ENCODE measurements at regions not wholly inside any gene's neighbourhood (a gene's known extent, or its start where the extent isn't known, plus 50 kb on each side); places are given as distances from the start of the nearest gene placed in this dataset.
"Not testable (repeated sequence)": the region's sequence is repeated elsewhere in the genome, so short reads cannot be mapped to it uniquely, and the experiment has no call there.

- peaks cover 7% of the 10 kb centered on the region for H3K9me3 ChIP-seq
- DNase-seq (no peak), ATAC-seq (no peak)
- H3K36me3 ChIP-seq (ENCODE audit: low read depth), result no peaks in the 10 kb centered on the region
- H3K4me3 ChIP-seq, result no peak overlapping the region
- intact Hi-C loops (cut with DNase I, micrococcal nuclease), result no loop called here
- TF ChIP-seq, protein P1, sequence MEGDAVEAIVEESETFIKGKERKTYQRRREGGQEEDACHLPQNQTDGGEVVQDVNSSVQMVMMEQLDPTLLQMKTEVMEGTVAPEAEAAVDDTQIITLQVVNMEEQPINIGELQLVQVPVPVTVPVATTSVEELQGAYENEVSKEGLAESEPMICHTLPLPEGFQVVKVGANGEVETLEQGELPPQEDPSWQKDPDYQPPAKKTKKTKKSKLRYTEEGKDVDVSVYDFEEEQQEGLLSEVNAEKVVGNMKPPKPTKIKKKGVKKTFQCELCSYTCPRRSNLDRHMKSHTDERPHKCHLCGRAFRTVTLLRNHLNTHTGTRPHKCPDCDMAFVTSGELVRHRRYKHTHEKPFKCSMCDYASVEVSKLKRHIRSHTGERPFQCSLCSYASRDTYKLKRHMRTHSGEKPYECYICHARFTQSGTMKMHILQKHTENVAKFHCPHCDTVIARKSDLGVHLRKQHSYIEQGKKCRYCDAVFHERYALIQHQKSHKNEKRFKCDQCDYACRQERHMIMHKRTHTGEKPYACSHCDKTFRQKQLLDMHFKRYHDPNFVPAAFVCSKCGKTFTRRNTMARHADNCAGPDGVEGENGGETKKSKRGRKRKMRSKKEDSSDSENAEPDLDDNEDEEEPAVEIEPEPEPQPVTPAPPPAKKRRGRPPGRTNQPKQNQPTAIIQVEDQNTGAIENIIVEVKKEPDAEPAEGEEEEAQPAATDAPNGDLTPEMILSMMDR (IDR thresholded peaks at IDR 0.05), result no peak
- H3K4me1 ChIP-seq (ENCODE audit: low read depth), result no peaks in the 10 kb centered on the region
These were observed 171.5 kb downstream of the AKR1D1 start for GRCh38 chr7:138247568-138248333.

DNA sequence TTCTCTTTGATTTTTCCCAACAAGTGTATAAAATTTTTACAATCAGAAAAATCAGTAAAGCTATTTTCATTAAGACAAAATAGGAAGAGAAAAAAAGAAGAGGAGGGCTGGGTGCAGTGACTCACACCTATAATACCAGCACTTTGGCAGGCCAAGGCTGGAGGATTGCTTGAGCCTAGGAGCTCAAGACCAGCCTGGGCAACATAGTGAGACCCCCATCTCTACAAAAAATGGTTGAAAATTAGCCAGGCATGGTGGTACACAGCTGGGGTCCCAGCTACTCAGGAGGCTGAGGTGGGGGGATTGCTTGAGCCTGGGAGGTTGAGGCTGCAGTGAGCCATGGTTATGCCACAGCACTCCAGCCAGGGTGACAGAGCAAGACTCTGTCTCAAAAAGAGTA is 172.3 kb downstream of the AKR1D1 start:
- H3K9me3 ChIP-seq, result peaks cover 7% of the 10 kb centered on the region
- ATAC-seq, result no peak
- no peaks in the 10 kb centered on the region for H3K36me3 ChIP-seq (ENCODE audit: low read depth)
- no peak for DNase-seq
- TF ChIP-seq, protein P1 (IDR thresholded peaks at IDR 0.05), result no peak
- H3K4me1 ChIP-seq (ENCODE audit: low read depth), result no peaks in the 10 kb centered on the region
- intact Hi-C loops (cut with DNase I, micrococcal nuclease), result no loop called here
- no peak overlapping the region for H3K4me3 ChIP-seq

DNA sequence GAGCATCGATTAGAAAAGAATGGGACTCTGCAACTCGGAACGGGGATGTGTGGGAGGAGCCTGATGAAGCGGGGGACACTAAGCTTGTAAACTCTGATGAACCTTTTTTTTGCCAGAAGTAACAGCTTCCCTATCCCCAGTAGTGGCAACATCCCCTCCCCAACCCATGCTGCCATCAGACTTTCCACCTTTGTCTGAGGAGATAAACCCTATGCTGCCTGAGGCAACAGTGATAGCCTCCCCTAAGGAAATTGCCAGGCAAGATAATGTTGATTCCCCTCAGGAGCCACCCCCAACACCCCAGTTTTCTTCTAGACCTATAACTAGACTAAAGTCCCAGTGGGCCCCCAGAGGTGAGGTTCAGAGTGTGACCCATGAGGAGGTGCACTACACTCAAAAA is 173.7 kb downstream of the AKR1D1 start:
- no peak for DNase-seq
- Histone ChIP-seq H3K36me3 (ENCODE audit: low read depth) (no peaks in the 10 kb centered on the region), H3K4me1 (ENCODE audit: low read depth) (no peaks in the 10 kb centered on the region), H3K4me3 (no peak overlapping the region), H3K9me3 (peaks cover 7% of the 10 kb centered on the region)
- no peak for ATAC-seq
- intact Hi-C loops (cut with DNase I, micrococcal nuclease), result no loop called here
- TF ChIP-seq, protein P1 (IDR thresholded peaks at IDR 0.05), result no peak

DNA sequence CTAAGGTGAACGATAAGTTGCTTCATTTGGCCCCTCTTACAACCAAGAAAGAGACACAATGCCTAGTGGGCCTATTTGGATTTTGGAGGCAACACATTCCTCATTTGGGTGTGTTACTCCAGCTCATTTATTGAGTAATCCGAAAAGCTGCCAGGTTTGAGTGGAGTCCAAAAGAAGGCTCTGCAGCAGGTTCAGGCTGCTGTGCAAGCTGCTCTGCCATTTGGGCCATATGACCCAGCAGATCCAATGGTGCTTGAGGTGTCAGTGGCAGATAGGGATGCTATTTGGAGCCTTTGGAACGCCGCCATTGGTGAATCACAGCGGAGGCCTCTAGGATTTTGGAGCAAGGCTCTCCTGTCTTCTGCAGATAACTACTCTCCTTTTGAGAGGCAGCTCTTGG is 176.4 kb downstream of the AKR1D1 start:
- H3K4me1 ChIP-seq (ENCODE audit: low read depth); intact Hi-C loops (cut with DNase I, micrococcal nuclease); DNase-seq; H3K4me3 ChIP-seq; ATAC-seq; H3K36me3 ChIP-seq (ENCODE audit: low read depth); H3K9me3 ChIP-seq: not testable (repeated sequence)

GRCh38 chr7:138254444-138254843 is 178.2 kb downstream of the AKR1D1 start:
- no peaks in the 10 kb centered on the region for H3K9me3 ChIP-seq
- intact Hi-C loops (cut with DNase I, micrococcal nuclease), result no loop called here
- TF ChIP-seq, protein P1 (IDR thresholded peaks at IDR 0.05), result no peak
- no peaks in the 10 kb centered on the region for H3K4me1 ChIP-seq (ENCODE audit: low read depth)
- H3K4me3 ChIP-seq, result no peak overlapping the region
- no peak for DNase-seq
- ATAC-seq, result no peak
- H3K36me3 ChIP-seq (ENCODE audit: low read depth), result no peaks in the 10 kb centered on the region

- TF ChIP-seq, protein P1 (IDR thresholded peaks at IDR 0.05), result no peak
- no peaks in the 10 kb centered on the region for H3K9me3 ChIP-seq
- no peaks in the 10 kb centered on the region for H3K36me3 ChIP-seq (ENCODE audit: low read depth)
- intact Hi-C loops (cut with DNase I, micrococcal nuclease), result no loop called here
- DNase-seq, result peak in 1 of 3 donors; percentile 4
- peak; percentile 39 for ATAC-seq
- H3K4me3 ChIP-seq, result no peak overlapping the region
- no peaks in the 10 kb centered on the region for H3K4me1 ChIP-seq (ENCODE audit: low read depth)
These were observed 181.4 kb downstream of the AKR1D1 start for GRCh38 chr7:138257459-138258196.

All from mucosa of descending colon (tissue), 3 donors.